ENCODE measurements at regions not wholly inside any gene's neighbourhood (a gene's known extent, or its start where the extent isn't known, plus 50 kb on each side); places are given as distances from the start of the nearest gene placed in this dataset.

DNA sequence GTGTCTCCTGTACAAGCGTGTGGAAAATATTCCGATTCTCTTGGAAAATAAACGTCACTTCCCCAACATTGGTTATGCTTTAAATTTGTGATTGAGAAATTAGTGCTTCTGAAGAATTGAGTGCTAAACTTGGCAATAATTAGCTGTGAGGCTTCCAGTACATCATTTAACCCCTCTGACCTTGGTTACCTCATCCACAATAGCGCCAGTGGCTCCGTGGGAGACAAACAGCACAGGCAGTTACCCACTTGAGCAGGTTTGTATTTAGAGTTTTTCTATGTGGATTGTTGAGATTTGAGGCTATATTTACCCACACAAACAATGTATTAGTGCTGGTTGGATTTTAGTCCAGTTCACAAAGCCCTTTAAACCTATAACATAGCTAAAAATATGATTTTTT is 476.5 kb downstream of the NKX6-1 start:
- H3K9me3 ChIP-seq (ENCODE audit: control insufficient read depth, low read length) = no peaks in the 10 kb centered on the region

DNA sequence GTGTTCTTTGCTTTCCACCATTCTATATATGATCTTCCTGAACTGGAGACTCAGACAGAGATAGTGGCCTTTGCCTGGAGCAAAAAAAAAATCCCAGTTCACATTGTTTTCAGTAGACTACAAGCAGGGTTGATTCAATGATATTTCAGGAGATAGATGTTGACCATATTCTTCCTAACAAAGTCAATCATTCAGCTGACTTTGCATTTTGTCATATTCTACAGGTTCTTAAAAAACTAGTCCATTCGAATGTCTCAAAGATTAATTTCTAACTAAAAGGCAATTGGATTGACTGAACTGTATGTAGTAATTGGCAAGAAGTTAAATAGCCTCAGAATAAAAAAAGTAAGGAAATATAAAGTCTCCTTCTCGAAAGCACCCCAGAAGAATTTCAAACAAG is 479.5 kb downstream of the NKX6-1 start:
- H3K36me3 ChIP-seq (ENCODE audit: control insufficient read depth in 1 of 2, insufficient read depth in 2 of 2, low read length in 1 of 2) = no peaks in the 10 kb centered on the region
- 71 to 77% methylated on average over 2 of the region's 2 CpGs for WGBS, 2 donors
- no peak for ATAC-seq (ENCODE audit: low FRiP score)
- H3K4me3 ChIP-seq (ENCODE audit: low read length in 2 of 2) = no peak overlapping the region
- H3K27ac ChIP-seq (ENCODE audit: low read depth in 1 of 2, low read length in 2 of 2) = no peak overlapping the region
- H3K27me3 ChIP-seq (ENCODE audit: control insufficient read depth in 1 of 2, insufficient read depth in 2 of 2, low read length in 1 of 2) = no peaks in the 10 kb centered on the region
- no peaks in the 10 kb centered on the region for H3K4me1 ChIP-seq (ENCODE audit: control insufficient read depth in 1 of 2, insufficient read depth in 2 of 2, low read length in 2 of 2)
- no peak for DNase-seq
- intact Hi-C loops (cut with DNase I) = no loop called here
- H3K9me3 ChIP-seq (ENCODE audit: control insufficient read depth, low read length) = no peaks in the 10 kb centered on the region

More for the DNA sequence above, 476.5 kb downstream of the NKX6-1 start:
- no peaks in the 10 kb centered on the region for H3K36me3 ChIP-seq (ENCODE audit: control insufficient read depth in 1 of 2, insufficient read depth in 2 of 2, low read length in 1 of 2)
- no peaks in the 10 kb centered on the region for H3K27me3 ChIP-seq (ENCODE audit: control insufficient read depth in 1 of 2, insufficient read depth in 2 of 2, low read length in 1 of 2)
- 28 to 33% methylated on average over 5 of the region's 5 CpGs for WGBS, 2 donors
- H3K4me3 ChIP-seq (ENCODE audit: low read length in 2 of 2) = no peak overlapping the region
- H3K4me1 ChIP-seq (ENCODE audit: control insufficient read depth in 1 of 2, insufficient read depth in 2 of 2, low read length in 2 of 2) = no peaks in the 10 kb centered on the region
- intact Hi-C loops (cut with DNase I) = no loop called here
- no peak for DNase-seq
- H3K27ac ChIP-seq (ENCODE audit: low read depth in 1 of 2, low read length in 2 of 2) = no peak overlapping the region
- no peak for ATAC-seq (ENCODE audit: low FRiP score)

- DNase-seq (no peak), ATAC-seq (ENCODE audit: low FRiP score) (no peak)
- no peaks in the 10 kb centered on the region for H3K4me1 ChIP-seq (ENCODE audit: control insufficient read depth in 1 of 2, insufficient read depth in 2 of 2, low read length in 2 of 2)
- H3K27ac ChIP-seq (ENCODE audit: low read depth in 1 of 2, low read length in 2 of 2) = no peak overlapping the region
- intact Hi-C loops (cut with DNase I) = no loop called here
- H3K9me3 ChIP-seq (ENCODE audit: control insufficient read depth, low read length) = no peaks in the 10 kb centered on the region
- 75 to 76% methylated on average over 2 of the region's 2 CpGs for WGBS, 2 donors
- H3K27me3 ChIP-seq (ENCODE audit: control insufficient read depth in 1 of 2, insufficient read depth in 2 of 2, low read length in 1 of 2) = no peaks in the 10 kb centered on the region
- no peak overlapping the region for H3K4me3 ChIP-seq (ENCODE audit: low read length in 2 of 2)
- no peaks in the 10 kb centered on the region for H3K36me3 ChIP-seq (ENCODE audit: control insufficient read depth in 1 of 2, insufficient read depth in 2 of 2, low read length in 1 of 2)
Measured at GRCh38 chr4:84003046-84003445, 467.1 kb downstream of the GPAT3 start.

DNA sequence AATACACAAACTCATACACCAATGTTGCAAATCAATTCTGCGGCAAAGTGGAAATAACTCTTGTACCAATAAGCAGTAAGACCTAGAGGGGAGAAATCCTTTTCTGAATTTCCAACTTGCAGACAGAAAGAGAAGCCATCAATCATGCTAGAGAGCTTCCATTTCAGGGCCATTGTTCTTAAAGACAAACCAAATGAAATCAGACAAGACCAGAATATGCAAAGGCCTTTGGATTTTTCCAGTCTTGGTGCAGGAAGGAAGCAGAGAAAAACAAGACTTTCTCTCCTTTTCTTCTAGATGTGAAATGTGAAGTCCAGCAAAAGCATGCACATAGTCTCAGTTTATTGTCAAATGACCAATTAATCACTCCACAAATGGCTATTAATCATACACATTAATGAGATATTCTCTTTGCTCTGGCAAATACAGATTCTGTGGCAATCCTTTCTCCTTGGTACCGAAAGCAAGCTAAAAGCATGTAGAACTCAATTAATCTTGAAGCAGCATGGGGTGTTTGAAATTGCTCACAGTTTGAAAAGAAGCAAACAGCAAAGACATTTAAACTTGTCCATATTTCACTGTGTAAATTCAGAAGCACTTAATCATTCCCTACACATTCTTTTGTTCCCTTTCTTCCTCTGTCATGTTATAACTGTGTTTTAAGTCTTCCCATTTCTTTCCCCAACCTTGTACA is 466.1 kb downstream of the GPAT3 start:
- intact Hi-C loops (cut with DNase I) = no loop called here
- no peaks in the 10 kb centered on the region for H3K4me1 ChIP-seq (ENCODE audit: control insufficient read depth in 1 of 2, insufficient read depth in 2 of 2, low read length in 2 of 2)
- WGBS, 2 donors = 37 to 44% methylated on average over 2 of the region's 2 CpGs

DNA sequence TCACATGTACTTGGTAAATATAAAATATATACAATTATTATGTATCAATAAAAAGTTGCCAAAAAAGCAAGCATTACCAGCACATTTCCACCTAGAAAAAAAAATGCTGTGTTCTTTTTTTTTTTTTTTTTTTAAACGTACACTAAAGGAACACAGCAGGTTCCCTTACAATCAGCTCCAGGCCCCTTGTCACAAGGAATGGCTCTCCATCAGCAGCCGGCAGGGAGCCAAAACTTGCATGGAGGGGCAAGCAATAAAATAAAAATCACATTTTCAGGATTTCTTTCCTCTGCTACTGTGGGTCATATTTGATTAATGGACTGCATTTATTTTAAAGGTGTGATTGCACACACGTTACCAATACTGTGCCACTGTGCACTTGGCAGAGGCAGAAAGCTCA is 460.3 kb downstream of the GPAT3 start:
- 16 to 24% methylated on average over 3 of the region's 3 CpGs for WGBS, 2 donors
- Histone ChIP-seq H3K4me1 (ENCODE audit: control insufficient read depth in 1 of 2, insufficient read depth in 2 of 2, low read length in 2 of 2) (no peaks in the 10 kb centered on the region), H3K4me3 (ENCODE audit: low read length in 2 of 2) (no peak overlapping the region), H3K9me3 (ENCODE audit: control insufficient read depth, low read length) (no peaks in the 10 kb centered on the region), H3K36me3 (ENCODE audit: control insufficient read depth in 1 of 2, insufficient read depth in 2 of 2, low read length in 1 of 2) (no peaks in the 10 kb centered on the region), H3K27me3 (ENCODE audit: control insufficient read depth in 1 of 2, insufficient read depth in 2 of 2, low read length in 1 of 2) (no peaks in the 10 kb centered on the region), H3K27ac (ENCODE audit: low read depth in 1 of 2, low read length in 2 of 2) (no peak overlapping the region)
- ATAC-seq (ENCODE audit: low FRiP score) (no peak), DNase-seq (no peak)
- intact Hi-C loops (cut with DNase I) = no loop called here

More for the DNA sequence above, 466.1 kb downstream of the GPAT3 start:
- ATAC-seq (ENCODE audit: low FRiP score) (no peak), DNase-seq (no peak)
- H3K4me3 ChIP-seq (ENCODE audit: low read length in 2 of 2) = no peak overlapping the region
- no peaks in the 10 kb centered on the region for H3K36me3 ChIP-seq (ENCODE audit: control insufficient read depth in 1 of 2, insufficient read depth in 2 of 2, low read length in 1 of 2)
- no peaks in the 10 kb centered on the region for H3K9me3 ChIP-seq (ENCODE audit: control insufficient read depth, low read length)
- no peak overlapping the region for H3K27ac ChIP-seq (ENCODE audit: low read depth in 1 of 2, low read length in 2 of 2)
- H3K27me3 ChIP-seq (ENCODE audit: control insufficient read depth in 1 of 2, insufficient read depth in 2 of 2, low read length in 1 of 2) = no peaks in the 10 kb centered on the region

DNA sequence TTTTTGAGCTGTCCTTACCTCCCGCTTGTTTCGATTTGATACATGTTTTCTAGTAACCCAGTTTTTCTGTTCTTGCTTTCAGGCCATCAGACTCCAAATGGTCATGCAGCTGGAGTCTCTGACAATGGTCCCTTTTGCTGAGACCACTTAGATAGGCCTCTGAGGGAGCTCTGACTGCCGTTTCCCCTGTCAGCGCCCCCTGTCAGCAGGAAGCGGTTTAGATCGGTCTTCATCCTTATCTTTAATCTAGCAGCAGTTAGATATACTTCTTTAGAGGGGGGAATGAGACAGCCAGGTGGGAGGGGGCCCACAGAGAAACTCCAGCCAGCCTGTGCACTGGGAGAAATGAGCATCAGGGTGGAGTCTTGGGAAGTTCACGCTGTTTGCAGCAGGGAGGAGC is 457.9 kb downstream of the GPAT3 start:
- 52 to 65% methylated on average over 7 of the region's 7 CpGs for WGBS, 2 donors
- ATAC-seq (ENCODE audit: low FRiP score) (no peak), DNase-seq (no peak)
- H3K36me3 ChIP-seq (ENCODE audit: control insufficient read depth in 1 of 2, insufficient read depth in 2 of 2, low read length in 1 of 2) = no peaks in the 10 kb centered on the region
- H3K27ac ChIP-seq (ENCODE audit: low read depth in 1 of 2, low read length in 2 of 2) = no peak overlapping the region
- H3K27me3 ChIP-seq (ENCODE audit: control insufficient read depth in 1 of 2, insufficient read depth in 2 of 2, low read length in 1 of 2) = no peaks in the 10 kb centered on the region
- H3K9me3 ChIP-seq (ENCODE audit: control insufficient read depth, low read length) = peaks cover 4% of the 10 kb centered on the region
- H3K4me1 ChIP-seq (ENCODE audit: control insufficient read depth in 1 of 2, insufficient read depth in 2 of 2, low read length in 2 of 2) = no peaks in the 10 kb centered on the region
- no peak overlapping the region for H3K4me3 ChIP-seq (ENCODE audit: low read length in 2 of 2)
- intact Hi-C loops (cut with DNase I) = no loop called here

GRCh38 chr4:83989835-83990234 is 453.9 kb downstream of the GPAT3 start:
- Histone ChIP-seq H3K36me3 (ENCODE audit: control insufficient read depth in 1 of 2, insufficient read depth in 2 of 2, low read length in 1 of 2) (no peaks in the 10 kb centered on the region), H3K4me3 (ENCODE audit: low read length in 2 of 2) (no peak overlapping the region), H3K27me3 (ENCODE audit: control insufficient read depth in 1 of 2, insufficient read depth in 2 of 2, low read length in 1 of 2) (no peaks in the 10 kb centered on the region), H3K4me1 (ENCODE audit: control insufficient read depth in 1 of 2, insufficient read depth in 2 of 2, low read length in 2 of 2) (no peaks in the 10 kb centered on the region), H3K9me3 (ENCODE audit: control insufficient read depth, low read length) (peaks cover 4% of the 10 kb centered on the region), H3K27ac (ENCODE audit: low read depth in 1 of 2, low read length in 2 of 2) (no peak overlapping the region)
- ATAC-seq (ENCODE audit: low FRiP score) = no peak
- intact Hi-C loops (cut with DNase I) = no loop called here
- no peak for DNase-seq
- WGBS, 2 donors = 68 to 73% methylated on average over 7 of the region's 7 CpGs

GRCh38 chr4:83981156-83981555 is 445.2 kb downstream of the GPAT3 start:
- intact Hi-C loops (cut with DNase I) = no loop called here
- DNase-seq (no peak), ATAC-seq (ENCODE audit: low FRiP score) (no peak)
- Histone ChIP-seq H3K4me1 (ENCODE audit: control insufficient read depth in 1 of 2, insufficient read depth in 2 of 2, low read length in 2 of 2) (no peaks in the 10 kb centered on the region), H3K4me3 (ENCODE audit: low read length in 2 of 2) (no peak overlapping the region), H3K27me3 (ENCODE audit: control insufficient read depth in 1 of 2, insufficient read depth in 2 of 2, low read length in 1 of 2) (no peaks in the 10 kb centered on the region), H3K9me3 (ENCODE audit: control insufficient read depth, low read length) (no peaks in the 10 kb centered on the region), H3K27ac (ENCODE audit: low read depth in 1 of 2, low read length in 2 of 2) (no peak overlapping the region), H3K36me3 (ENCODE audit: control insufficient read depth in 1 of 2, insufficient read depth in 2 of 2, low read length in 1 of 2) (no peaks in the 10 kb centered on the region)
- WGBS, 2 donors = 93 to 94% methylated on average over 4 of the region's 4 CpGs

DNA sequence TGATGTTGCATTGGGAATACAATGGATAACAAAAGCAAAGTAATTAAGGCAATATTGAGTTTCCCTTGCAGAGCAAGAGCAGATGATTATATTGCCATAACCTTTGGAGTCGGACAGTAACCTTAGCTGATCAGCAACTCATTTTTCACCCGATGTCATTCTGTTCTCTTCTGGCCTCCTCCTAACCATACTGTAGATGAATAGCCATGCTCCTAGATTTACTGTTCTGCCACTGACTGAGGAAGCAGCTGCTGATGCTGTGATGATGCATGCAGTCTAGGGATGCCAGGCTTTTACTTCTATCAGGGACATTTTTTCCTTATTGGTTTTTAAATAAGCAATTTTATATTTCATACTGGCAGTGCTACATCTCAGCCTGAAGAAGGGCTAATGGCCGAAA is 443.9 kb downstream of the GPAT3 start:
- DNase-seq = no peak
- no peak overlapping the region for H3K27ac ChIP-seq (ENCODE audit: low read depth in 1 of 2, low read length in 2 of 2)
- no peak for ATAC-seq (ENCODE audit: low FRiP score)
- H3K36me3 ChIP-seq (ENCODE audit: control insufficient read depth in 1 of 2, insufficient read depth in 2 of 2, low read length in 1 of 2) = no peaks in the 10 kb centered on the region
- no peaks in the 10 kb centered on the region for H3K27me3 ChIP-seq (ENCODE audit: control insufficient read depth in 1 of 2, insufficient read depth in 2 of 2, low read length in 1 of 2)
- no peaks in the 10 kb centered on the region for H3K4me1 ChIP-seq (ENCODE audit: control insufficient read depth in 1 of 2, insufficient read depth in 2 of 2, low read length in 2 of 2)
- intact Hi-C loops (cut with DNase I) = no loop called here
- 80 to 85% methylated on average over 3 of the region's 3 CpGs for WGBS, 2 donors
- no peak overlapping the region for H3K4me3 ChIP-seq (ENCODE audit: low read length in 2 of 2)
- no peaks in the 10 kb centered on the region for H3K9me3 ChIP-seq (ENCODE audit: control insufficient read depth, low read length)

Data from aorta (tissue), 5 donors.